Neural cell (in vitro differentiated cells): ENCODE measurements at regions not wholly inside any gene's neighbourhood (a gene's known extent, or its start where the extent isn't known, plus 50 kb on each side); places are given as distances from the start of the nearest gene placed in this dataset.
"Not testable (repeated sequence)": the region's sequence is repeated elsewhere in the genome, so short reads cannot be mapped to it uniquely, and the experiment has no call there.

Source experiments
- H2AFZ ChIP-seq: fragments of 200-600, 300-800 bp; sonication (generic), shearing (Covaris generic); 2 replicates; pipeline ENCODE4 v1.6.0; 2014; ENCODE audit warnings: low read depth, mild to moderate bottlenecking, antibody characterized with exemption, low read length, moderate library complexity
- H3F3A ChIP-seq: fragments of 200-600 bp; shearing (Covaris generic); 2 replicates; pipeline ENCODE4 v1.6.1; 2016; ENCODE audit warnings: mild to moderate bottlenecking, moderate library complexity, mixed read lengths, antibody characterized with exemption, low read length; ENCODE audit not compliant: insufficient read depth, poor library complexity, severe bottlenecking
- H3K27ac ChIP-seq: fragments of 200-600, 300-800 bp; sonication (generic), shearing (Covaris generic); 2 replicates; pipeline ENCODE4 v1.5.1; 2014; ENCODE audit warnings: mild to moderate bottlenecking, low read length, moderate library complexity
- H3K27me3 ChIP-seq: fragments of 300-800, 200-600 bp; sonication (generic), shearing (Covaris generic); 2 replicates; pipeline ENCODE4 v1.6.0; 2014; ENCODE audit warnings: mild to moderate bottlenecking, low read depth, low read length, moderate library complexity; ENCODE audit not compliant: insufficient read depth
- H3K36me3 ChIP-seq: fragments of 300-800, 200-600 bp; sonication (generic), shearing (Covaris generic); 2 replicates; pipeline ENCODE4 v1.5.1; 2014; ENCODE audit warnings: mild to moderate bottlenecking, antibody characterized with exemption, low read length, moderate library complexity; ENCODE audit not compliant: insufficient read depth
- H3K4me2 ChIP-seq: fragments of 300-800, 200-600 bp; sonication (generic), shearing (Covaris generic); 2 replicates; pipeline ENCODE4 v1.6.0; 2014; ENCODE audit warnings: mild to moderate bottlenecking, low read length
- H3K4me3 ChIP-seq: fragments of 300-800, 200-600 bp; sonication (generic), shearing (Covaris generic); 2 replicates; pipeline ENCODE4 v1.5.1; 2014; ENCODE audit warnings: mild to moderate bottlenecking, low read length, moderate library complexity
- H3K79me2 ChIP-seq: fragments of 200-600 bp; shearing (Covaris generic); replicated peaks from 2 replicates; pipeline ENCODE4 v1.6.0; 2014; ENCODE audit warnings: mild to moderate bottlenecking, low read length, moderate library complexity; ENCODE audit not compliant: insufficient read depth
- H3K9ac ChIP-seq: fragments of 300-800, 200-600 bp; sonication (generic), shearing (Covaris generic); 2 replicates; pipeline ENCODE4 v1.6.1; 2016; ENCODE audit warnings: mild to moderate bottlenecking, low read length, mixed read lengths
- H3K9me2 ChIP-seq: fragments of 200-600 bp; shearing (Covaris generic); 2 replicates; pipeline ENCODE4 v1.6.1; 2016; ENCODE audit warnings: mild to moderate bottlenecking, low read length, mixed read lengths; ENCODE audit not compliant: insufficient read depth
- H3K9me3 ChIP-seq: fragments of 200-600, 300-800 bp; sonication (generic), shearing (Covaris generic); 2 replicates; pipeline ENCODE4 v1.6.1; 2016; ENCODE audit warnings: mild to moderate bottlenecking, mixed run types, low read length, moderate library complexity, mixed read lengths
- H4K20me1 ChIP-seq: fragments of 200-600 bp; shearing (Covaris generic); 2 replicates; pipeline ENCODE4 v1.6.1; 2016; ENCODE audit warnings: mild to moderate bottlenecking, mixed run types; ENCODE audit not compliant: insufficient read depth
- EP300 ChIP-seq: fragments of 450-650 bp; conservative IDR thresholded peaks from 2 replicates; pipeline ENCODE4 v1.6.1; 2014; ENCODE audit warnings: antibody characterized with exemption, mild to moderate bottlenecking, moderate library complexity; ENCODE audit not compliant: poor library complexity, severe bottlenecking
- EZH2 ChIP-seq: fragments of 200-600, 300-800 bp; shearing (Covaris generic), sonication (generic); IDR thresholded peaks from 2 replicates; pipeline ENCODE4 v1.6.1; 2014; ENCODE audit warnings: antibody characterized with exemption, low read length, borderline replicate concordance, mild to moderate bottlenecking; ENCODE audit not compliant: insufficient read depth, poor library complexity, severe bottlenecking
- MXI1 ChIP-seq: fragments of 450-650 bp; conservative IDR thresholded peaks from 2 replicates; pipeline ENCODE4 v1.6.1; 2014; ENCODE audit warnings: antibody characterized with exemption, mild to moderate bottlenecking; ENCODE audit not compliant: poor library complexity, severe bottlenecking
- POLR2AphosphoS5 ChIP-seq: IDR thresholded peaks from 2 replicates; pipeline ENCODE4 v1.6.1; 2012
- RAD21 ChIP-seq: fragments of 450-650 bp; conservative IDR thresholded peaks from 2 replicates; pipeline ENCODE4 v1.6.1; 2014; ENCODE audit warnings: antibody characterized with exemption, mild to moderate bottlenecking, moderate library complexity
- SMC3 ChIP-seq: fragments of 450-650 bp; conservative IDR thresholded peaks from 2 replicates; pipeline ENCODE4 v1.6.1; 2014; ENCODE audit warnings: antibody characterized with exemption, mild to moderate bottlenecking, moderate library complexity; ENCODE audit not compliant: poor library complexity
- TAF1 ChIP-seq: IDR thresholded peaks from 2 replicates; pipeline ENCODE4 v1.6.1; 2012; ENCODE audit warnings: low read depth
- TF ChIP-seq, protein P1 (sequence below): IDR thresholded peaks from 2 replicates; pipeline ENCODE4 v1.6.1; 2012; ENCODE audit warnings: borderline replicate concordance
- TF ChIP-seq, protein P2 (sequence below): fragments of 450-650 bp; IDR thresholded peaks from 2 replicates; pipeline ENCODE4 v1.5.1; 2014; ENCODE audit warnings: antibody characterized with exemption, mild to moderate bottlenecking, moderate library complexity; ENCODE audit not compliant: poor library complexity, severe bottlenecking

DNA sequence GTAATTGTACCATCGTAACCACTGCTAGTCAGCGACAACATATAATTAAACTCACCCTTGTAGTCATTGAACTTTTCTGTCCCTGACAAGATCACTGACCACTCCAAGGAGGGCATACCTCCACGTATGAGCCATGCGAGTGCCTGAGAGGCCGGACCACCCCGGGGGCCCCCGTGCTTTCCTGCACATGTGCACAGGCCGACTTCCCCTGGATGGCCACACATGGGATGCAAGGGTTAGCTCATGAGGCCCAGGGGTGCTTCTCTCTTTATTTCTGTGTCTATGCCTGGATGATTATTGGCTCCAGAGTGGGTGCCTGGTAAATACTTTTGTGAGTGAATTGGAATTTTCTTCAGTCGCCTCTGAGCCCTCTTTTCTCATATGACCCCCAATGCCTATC, 82.8 kb upstream of the ZNF536 start:
- H3K27ac ChIP-seq: no peak overlapping the region
- H3F3A ChIP-seq: no peaks in the 10 kb centered on the region
- no peak overlapping the region for H3K4me2 ChIP-seq
- H3K9me3 ChIP-seq: no peaks in the 10 kb centered on the region
- no peak overlapping the region for H3K9ac ChIP-seq
- no peak overlapping the region for H2AFZ ChIP-seq
- no peak overlapping the region for H3K4me3 ChIP-seq
- H3K79me2 ChIP-seq: no peaks in the 10 kb centered on the region
- H3K27me3 ChIP-seq: no peaks in the 10 kb centered on the region
- TF ChIP-seq EP300 (no peak), POLR2AphosphoS5 (no peak), EZH2 (no peak), SMC3 (no peak), RAD21 (no peak), MXI1 (no peak), TAF1 (no peak)
- TF ChIP-seq, protein P1, sequence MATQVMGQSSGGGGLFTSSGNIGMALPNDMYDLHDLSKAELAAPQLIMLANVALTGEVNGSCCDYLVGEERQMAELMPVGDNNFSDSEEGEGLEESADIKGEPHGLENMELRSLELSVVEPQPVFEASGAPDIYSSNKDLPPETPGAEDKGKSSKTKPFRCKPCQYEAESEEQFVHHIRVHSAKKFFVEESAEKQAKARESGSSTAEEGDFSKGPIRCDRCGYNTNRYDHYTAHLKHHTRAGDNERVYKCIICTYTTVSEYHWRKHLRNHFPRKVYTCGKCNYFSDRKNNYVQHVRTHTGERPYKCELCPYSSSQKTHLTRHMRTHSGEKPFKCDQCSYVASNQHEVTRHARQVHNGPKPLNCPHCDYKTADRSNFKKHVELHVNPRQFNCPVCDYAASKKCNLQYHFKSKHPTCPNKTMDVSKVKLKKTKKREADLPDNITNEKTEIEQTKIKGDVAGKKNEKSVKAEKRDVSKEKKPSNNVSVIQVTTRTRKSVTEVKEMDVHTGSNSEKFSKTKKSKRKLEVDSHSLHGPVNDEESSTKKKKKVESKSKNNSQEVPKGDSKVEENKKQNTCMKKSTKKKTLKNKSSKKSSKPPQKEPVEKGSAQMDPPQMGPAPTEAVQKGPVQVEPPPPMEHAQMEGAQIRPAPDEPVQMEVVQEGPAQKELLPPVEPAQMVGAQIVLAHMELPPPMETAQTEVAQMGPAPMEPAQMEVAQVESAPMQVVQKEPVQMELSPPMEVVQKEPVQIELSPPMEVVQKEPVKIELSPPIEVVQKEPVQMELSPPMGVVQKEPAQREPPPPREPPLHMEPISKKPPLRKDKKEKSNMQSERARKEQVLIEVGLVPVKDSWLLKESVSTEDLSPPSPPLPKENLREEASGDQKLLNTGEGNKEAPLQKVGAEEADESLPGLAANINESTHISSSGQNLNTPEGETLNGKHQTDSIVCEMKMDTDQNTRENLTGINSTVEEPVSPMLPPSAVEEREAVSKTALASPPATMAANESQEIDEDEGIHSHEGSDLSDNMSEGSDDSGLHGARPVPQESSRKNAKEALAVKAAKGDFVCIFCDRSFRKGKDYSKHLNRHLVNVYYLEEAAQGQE: no peak
- TF ChIP-seq, protein P2, sequence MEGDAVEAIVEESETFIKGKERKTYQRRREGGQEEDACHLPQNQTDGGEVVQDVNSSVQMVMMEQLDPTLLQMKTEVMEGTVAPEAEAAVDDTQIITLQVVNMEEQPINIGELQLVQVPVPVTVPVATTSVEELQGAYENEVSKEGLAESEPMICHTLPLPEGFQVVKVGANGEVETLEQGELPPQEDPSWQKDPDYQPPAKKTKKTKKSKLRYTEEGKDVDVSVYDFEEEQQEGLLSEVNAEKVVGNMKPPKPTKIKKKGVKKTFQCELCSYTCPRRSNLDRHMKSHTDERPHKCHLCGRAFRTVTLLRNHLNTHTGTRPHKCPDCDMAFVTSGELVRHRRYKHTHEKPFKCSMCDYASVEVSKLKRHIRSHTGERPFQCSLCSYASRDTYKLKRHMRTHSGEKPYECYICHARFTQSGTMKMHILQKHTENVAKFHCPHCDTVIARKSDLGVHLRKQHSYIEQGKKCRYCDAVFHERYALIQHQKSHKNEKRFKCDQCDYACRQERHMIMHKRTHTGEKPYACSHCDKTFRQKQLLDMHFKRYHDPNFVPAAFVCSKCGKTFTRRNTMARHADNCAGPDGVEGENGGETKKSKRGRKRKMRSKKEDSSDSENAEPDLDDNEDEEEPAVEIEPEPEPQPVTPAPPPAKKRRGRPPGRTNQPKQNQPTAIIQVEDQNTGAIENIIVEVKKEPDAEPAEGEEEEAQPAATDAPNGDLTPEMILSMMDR: no peak
- H4K20me1 ChIP-seq: no peaks in the 10 kb centered on the region
- no peaks in the 10 kb centered on the region for H3K36me3 ChIP-seq
- H3K9me2 ChIP-seq: no peaks in the 10 kb centered on the region

DNA sequence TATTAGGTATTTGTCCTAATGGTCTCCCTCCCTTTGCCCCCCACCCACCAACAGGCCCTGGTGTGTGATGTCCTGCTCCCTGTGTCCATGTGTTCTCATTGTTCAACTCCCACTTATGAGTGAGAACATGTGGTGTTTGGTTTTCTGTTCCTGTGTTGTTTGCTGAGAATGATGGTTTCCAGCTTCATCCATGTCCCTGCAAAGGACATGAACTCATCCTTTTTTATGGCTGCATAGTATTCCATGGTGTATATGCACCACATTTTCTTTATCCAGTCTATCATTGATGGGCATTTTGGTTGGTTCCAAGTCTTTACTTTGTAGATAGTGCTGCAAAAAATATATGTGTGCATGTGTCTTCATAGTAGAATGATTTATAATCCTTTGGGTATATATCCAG, 81.4 kb upstream of the ZNF536 start:
- not testable (repeated sequence) for H3K4me3 ChIP-seq, H3K36me3 ChIP-seq, H3K4me2 ChIP-seq, H3K27ac ChIP-seq, H3F3A ChIP-seq, H4K20me1 ChIP-seq, H3K9me2 ChIP-seq, H3K9me3 ChIP-seq, H3K9ac ChIP-seq, H2AFZ ChIP-seq, H3K79me2 ChIP-seq, H3K27me3 ChIP-seq

DNA sequence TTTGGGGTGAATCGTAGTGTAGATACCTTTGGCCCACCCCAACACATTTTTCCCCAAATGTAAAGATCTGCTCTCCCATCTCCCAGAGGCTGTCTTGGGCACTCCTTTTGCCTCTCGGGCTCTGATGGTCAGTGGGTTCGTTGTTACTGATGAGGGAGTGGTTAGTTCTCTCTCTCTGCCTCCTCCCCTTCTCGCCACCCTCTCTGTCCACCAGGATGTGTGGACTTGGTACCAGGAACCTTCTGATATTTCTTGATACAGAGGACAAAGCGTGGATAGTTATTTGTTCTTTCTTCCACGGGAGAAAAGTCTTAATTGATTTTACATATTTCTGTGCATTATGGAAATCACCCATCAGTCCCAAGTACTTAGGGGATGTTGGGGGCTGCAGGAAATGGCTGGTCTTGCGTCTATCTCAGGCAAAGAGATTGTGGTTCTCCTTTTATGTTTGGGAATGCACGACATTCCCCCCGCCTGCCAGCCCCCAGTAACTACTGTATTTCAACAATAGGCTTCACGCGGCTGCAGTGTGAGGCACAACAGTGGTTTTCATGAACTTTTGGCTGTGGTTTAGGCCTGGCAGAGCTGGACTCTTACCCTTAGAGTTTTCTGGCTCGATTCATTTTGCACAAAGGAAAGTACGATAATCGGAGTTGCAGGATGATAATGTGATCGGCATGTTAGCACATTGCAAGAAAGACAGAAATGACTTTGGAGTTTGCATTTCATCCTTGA, 79.0 kb upstream of the ZNF536 start:
- Histone ChIP-seq H3K4me2 (no peak overlapping the region), H3K9me3 (no peaks in the 10 kb centered on the region), H3F3A (no peaks in the 10 kb centered on the region), H3K27ac (no peak overlapping the region), H3K36me3 (no peaks in the 10 kb centered on the region), H2AFZ (no peak overlapping the region), H3K27me3 (no peaks in the 10 kb centered on the region), H3K9ac (no peak overlapping the region), H3K4me3 (no peak overlapping the region), H4K20me1 (no peaks in the 10 kb centered on the region), H3K9me2 (no peaks in the 10 kb centered on the region), H3K79me2 (no peaks in the 10 kb centered on the region)
- TF ChIP-seq TAF1: no peak
- TF ChIP-seq RAD21: no peak
- no peak for TF ChIP-seq MXI1
- TF ChIP-seq, protein P2: no peak
- TF ChIP-seq, protein P1: no peak
- no peak for TF ChIP-seq POLR2AphosphoS5
- no peak for TF ChIP-seq EP300
- no peak for TF ChIP-seq EZH2
- TF ChIP-seq SMC3: no peak
